ENCODE measurements at regions not wholly inside any gene's neighbourhood (a gene's known extent, or its start where the extent isn't known, plus 50 kb on each side); places are given as distances from the start of the nearest gene placed in this dataset.

- no peak overlapping the region for H3K4me3 ChIP-seq (replicated peaks in 1 of 3; ENCODE audit: insufficient read depth in 1 of 3, low read depth in 1 of 3, low read length in 3 of 3)
- FAIRE-seq (no peak), DNase-seq (ENCODE audit: low read depth, low spot score) (no peak)
- H3K4me2 ChIP-seq (ENCODE audit: insufficient read depth, low read length) = no peak overlapping the region
- H3K9me3 ChIP-seq (replicated peaks; ENCODE audit: control insufficient read depth, insufficient read depth, low read length) = no peaks in the 10 kb centered on the region
- intact Hi-C loops (cut with micrococcal nuclease) = no loop called here
- no peak for TF ChIP-seq GATA2 (IDR thresholded peaks at IDR 0.05; ENCODE audit: insufficient read depth, insufficient read length, low read depth, low read length)
- TF ChIP-seq JUN (IDR thresholded peaks at IDR 0.05; ENCODE audit: borderline replicate concordance, insufficient read depth, insufficient read length, low read depth) = no peak
- no peak for TF ChIP-seq MAX (IDR thresholded peaks at IDR 0.05; ENCODE audit: insufficient read depth, insufficient read length)
- no peak for TF ChIP-seq CTCF (IDR thresholded peaks at IDR 0.05; ENCODE audit: extremely low read depth in 1 of 2, insufficient read depth in 1 of 2, low read depth in 1 of 2, low read length in 2 of 2)
- no peak for TF ChIP-seq FOS (IDR thresholded peaks at IDR 0.05; ENCODE audit: borderline replicate concordance, insufficient read depth, low read length)
- TF ChIP-seq EZH2 (IDR thresholded peaks at IDR 0.05; ENCODE audit: borderline replicate concordance, low read depth, low read length, severe bottlenecking) = no peak
- no peak overlapping the region for H2AFZ ChIP-seq (ENCODE audit: low read depth, low read length)
- no TSS peak for BruUV-seq (replicated peaks)
- ChIA-PET CTCF (no interaction called here), POLR2A (no interaction called here)
- H3K79me2 ChIP-seq (ENCODE audit: control insufficient read depth, insufficient read depth, low read length) = no peaks in the 10 kb centered on the region
- H3K4me1 ChIP-seq (ENCODE audit: control insufficient read depth, extremely low read depth, insufficient read depth, low read length) = peaks cover 5% of the 10 kb centered on the region
- H3K9me1 ChIP-seq (replicated peaks; ENCODE audit: control insufficient read depth, extremely low read depth, insufficient read depth, low read length) = no peaks in the 10 kb centered on the region
- no peaks in the 10 kb centered on the region for H3K27me3 ChIP-seq (ENCODE audit: control insufficient read depth in 2 of 2, insufficient read depth in 2 of 2, low read length in 2 of 2)
- H3K27ac ChIP-seq (ENCODE audit: insufficient read depth, low read depth, low read length) = no peak overlapping the region
- dilution Hi-C loops (cut with MboI; ENCODE audit: extremely low pct_ligation_motif_present, low sequenced_read_pairs) = no loop called here
- H3K9ac ChIP-seq (replicated peaks; ENCODE audit: extremely low read depth, insufficient read depth, low read length) = no peak overlapping the region
- no peaks in the 10 kb centered on the region for H3K36me3 ChIP-seq (ENCODE audit: control insufficient read depth in 2 of 2, extremely low read depth in 1 of 2, insufficient read depth in 2 of 2, low read length in 2 of 2)
- no peaks in the 10 kb centered on the region for H4K20me1 ChIP-seq (replicated peaks; ENCODE audit: control insufficient read depth, extremely low read depth, insufficient read depth, low read length)
Measured at GRCh38 chr12:90710711-90711110, 244.3 kb downstream of the CCER1 start.

- H3K4me3 ChIP-seq (replicated peaks in 1 of 3; ENCODE audit: insufficient read depth in 1 of 3, low read depth in 1 of 3, low read length in 3 of 3) = no peak overlapping the region
- H3K4me1 ChIP-seq (ENCODE audit: control insufficient read depth, extremely low read depth, insufficient read depth, low read length) = no peaks in the 10 kb centered on the region
- no peaks in the 10 kb centered on the region for H3K36me3 ChIP-seq (ENCODE audit: control insufficient read depth in 2 of 2, extremely low read depth in 1 of 2, insufficient read depth in 2 of 2, low read length in 2 of 2)
- DNase-seq (ENCODE audit: low read depth, low spot score) (no peak), FAIRE-seq (no peak)
- H3K79me2 ChIP-seq (ENCODE audit: control insufficient read depth, insufficient read depth, low read length) = no peaks in the 10 kb centered on the region
- no peaks in the 10 kb centered on the region for H3K9me1 ChIP-seq (replicated peaks; ENCODE audit: control insufficient read depth, extremely low read depth, insufficient read depth, low read length)
- dilution Hi-C loops (cut with MboI; ENCODE audit: extremely low pct_ligation_motif_present, low sequenced_read_pairs) = no loop called here
- no peaks in the 10 kb centered on the region for H3K27me3 ChIP-seq (ENCODE audit: control insufficient read depth in 2 of 2, insufficient read depth in 2 of 2, low read length in 2 of 2)
- no peak overlapping the region for H2AFZ ChIP-seq (ENCODE audit: low read depth, low read length)
- H4K20me1 ChIP-seq (replicated peaks; ENCODE audit: control insufficient read depth, extremely low read depth, insufficient read depth, low read length) = no peaks in the 10 kb centered on the region
- H3K4me2 ChIP-seq (ENCODE audit: insufficient read depth, low read length) = no peak overlapping the region
- ChIA-PET POLR2A (no interaction called here), CTCF (no interaction called here)
- BruUV-seq (replicated peaks) = no TSS peak
- H3K27ac ChIP-seq (ENCODE audit: insufficient read depth, low read depth, low read length) = no peak overlapping the region
- TF ChIP-seq CTCF (IDR thresholded peaks at IDR 0.05; ENCODE audit: extremely low read depth in 1 of 2, insufficient read depth in 1 of 2, low read depth in 1 of 2, low read length in 2 of 2) (no peak), POLR2AphosphoS5 (IDR thresholded peaks at IDR 0.05; ENCODE audit: insufficient read depth, low read depth, low read length) (no peak), GATA2 (IDR thresholded peaks at IDR 0.05; ENCODE audit: insufficient read depth, insufficient read length, low read depth, low read length) (no peak), EZH2 (IDR thresholded peaks at IDR 0.05; ENCODE audit: borderline replicate concordance, low read depth, low read length, severe bottlenecking) (no peak), JUN (IDR thresholded peaks at IDR 0.05; ENCODE audit: borderline replicate concordance, insufficient read depth, insufficient read length, low read depth) (no peak), FOS (IDR thresholded peaks at IDR 0.05; ENCODE audit: borderline replicate concordance, insufficient read depth, low read length) (no peak), POLR2A (IDR thresholded peaks at IDR 0.05; ENCODE audit: low read depth, low read length) (no peak), MYC (IDR thresholded peaks at IDR 0.05; ENCODE audit: low read depth, low read length) (no peak), MAX (IDR thresholded peaks at IDR 0.05; ENCODE audit: insufficient read depth, insufficient read length) (no peak)
- intact Hi-C loops (cut with micrococcal nuclease) = no loop called here
- no peak overlapping the region for H3K9ac ChIP-seq (replicated peaks; ENCODE audit: extremely low read depth, insufficient read depth, low read length)
- no peaks in the 10 kb centered on the region for H3K9me3 ChIP-seq (replicated peaks; ENCODE audit: control insufficient read depth, insufficient read depth, low read length)
Measured at GRCh38 chr12:90706036-90706435, 248.9 kb downstream of the CCER1 start.
